WTC11 (cell line): ENCODE measurements at regions not wholly inside any gene's neighbourhood (a gene's known extent, or its start where the extent isn't known, plus 50 kb on each side); places are given as distances from the start of the nearest gene placed in this dataset.

Experiments
- ATAC-seq: fragments of 200-7000 bp; cut with Tn5 transposase; 2 replicates; pipeline ENCODE4 v1.10.0; 2021; ENCODE audit warnings: mild to moderate bottlenecking, moderate library complexity
- CTCF ChIA-PET: fragments of 300-600 bp; sonication (Branson Sonifier 250); formaldehyde crosslinking; loops from one replicate; lab custom pipeline; 2021; ENCODE audit warnings: antibody characterized with exemption; lab: Charles Lee
- POLR2A ChIA-PET: fragments of 350-600 bp; sonication (Branson Sonifier 250); formaldehyde crosslinking; loops from one replicate; lab custom pipeline; 2021; ENCODE audit warnings: antibody characterized with exemption; lab: Charles Lee
- DNase-seq: peaks from one replicate; pipeline ENCODE4 v3.0.0; 2021; ENCODE audit warnings: low spot score
- H3K27ac Mint-ChIP-seq: 2 replicates; pipeline ENCODE4 v1.8.0; 2021; ENCODE audit warnings: mixed read lengths
- H3K27me3 Mint-ChIP-seq: 2 replicates; pipeline ENCODE4 v1.8.0; 2021; ENCODE audit warnings: low read depth, mild to moderate bottlenecking, moderate library complexity, mixed read lengths
- H3K36me3 Mint-ChIP-seq: 2 replicates; pipeline ENCODE4 v1.8.0; 2021; ENCODE audit warnings: mixed read lengths
- H3K4me1 Mint-ChIP-seq: 2 replicates; pipeline ENCODE4 v1.8.0; 2022; ENCODE audit warnings: mixed read lengths
- H3K4me3 Mint-ChIP-seq: 2 replicates; pipeline ENCODE4 v1.8.0; 2021; ENCODE audit warnings: mild to moderate bottlenecking, moderate library complexity, mixed read lengths
- H3K9me3 Mint-ChIP-seq: 2 replicates; pipeline ENCODE4 v1.8.0; 2021; ENCODE audit warnings: mixed read lengths
- CREB1 ChIP-seq: sonication (generic); formaldehyde crosslinking; IDR thresholded peaks from 2 replicates; pipeline ENCODE4 v1.8.0; 2023; ENCODE audit warnings: mild to moderate bottlenecking, missing genetic modification reagents
- CREM ChIP-seq: sonication (generic); formaldehyde crosslinking; IDR thresholded peaks from 2 replicates; pipeline ENCODE4 v1.8.1; 2022; ENCODE audit warnings: mild to moderate bottlenecking, missing genetic modification reagents, moderate library complexity
- JAZF1 ChIP-seq: fragments of 250-450 bp; sonication (Bioruptor Pico); IDR thresholded peaks from 2 replicates; pipeline ENCODE4 v1.9.0; 2021; ENCODE audit warnings: moderate library complexity, mild to moderate bottlenecking, inconsistent platforms
- MXD4 ChIP-seq: fragments of 250-450 bp; sonication (Bioruptor Pico); IDR thresholded peaks from 2 replicates; pipeline ENCODE4 v1.8.0; 2021; ENCODE audit warnings: mild to moderate bottlenecking, moderate library complexity, borderline replicate concordance
- MYBL2 ChIP-seq: sonication (generic); formaldehyde crosslinking; IDR thresholded peaks from 2 replicates; pipeline ENCODE4 v1.8.1; 2023; ENCODE audit warnings: mild to moderate bottlenecking, moderate library complexity, missing genetic modification reagents
- NR1H2 ChIP-seq: sonication (generic); formaldehyde crosslinking; IDR thresholded peaks from 2 replicates; pipeline ENCODE4 v1.9.0; 2021; ENCODE audit warnings: mild to moderate bottlenecking, moderate library complexity, missing genetic modification reagents
- SMAD3 ChIP-seq: sonication (generic); formaldehyde crosslinking; IDR thresholded peaks from 2 replicates; pipeline ENCODE4 v1.8.0; 2022; ENCODE audit warnings: missing genetic modification reagents, mild to moderate bottlenecking, borderline replicate concordance
- SMAD4 ChIP-seq: sonication (generic); formaldehyde crosslinking; IDR thresholded peaks from 2 replicates; pipeline ENCODE4 v1.8.0; 2022; ENCODE audit warnings: mild to moderate bottlenecking, missing genetic modification reagents
- SP1 ChIP-seq: sonication (generic); formaldehyde crosslinking; conservative IDR thresholded peaks from 2 replicates; pipeline ENCODE4 v1.8.1; 2022; ENCODE audit warnings: missing genetic modification reagents
- TEAD1 ChIP-seq: sonication (generic); formaldehyde crosslinking; IDR thresholded peaks from 2 replicates; pipeline ENCODE4 v1.8.0; 2022; ENCODE audit warnings: mild to moderate bottlenecking, missing genetic modification reagents
- ZNF232 ChIP-seq: sonication (generic); formaldehyde crosslinking; IDR thresholded peaks from 2 replicates; pipeline ENCODE4 v1.8.0; 2022; ENCODE audit warnings: mild to moderate bottlenecking, missing genetic modification reagents
- ZNF263 ChIP-seq: sonication (generic); formaldehyde crosslinking; IDR thresholded peaks from 2 replicates; pipeline ENCODE4 v1.8.1; 2022; ENCODE audit warnings: low read depth, mild to moderate bottlenecking, moderate library complexity, missing genetic modification reagents
- ZNF396 ChIP-seq: fragments of 250-450 bp; sonication (Bioruptor Pico); IDR thresholded peaks from 2 replicates; pipeline ENCODE4 v1.8.0; 2021; ENCODE audit warnings: mild to moderate bottlenecking, moderate library complexity, borderline replicate concordance
- ZNF416 ChIP-seq: fragments of 250-450 bp; sonication (Bioruptor Pico); IDR thresholded peaks from 2 replicates; pipeline ENCODE4 v1.9.0; 2021; ENCODE audit warnings: mild to moderate bottlenecking, inconsistent platforms
- TF ChIP-seq, protein P1 (sequence below): sonication (generic); formaldehyde crosslinking; conservative IDR thresholded peaks from 2 replicates; pipeline ENCODE4 v1.8.1; 2022; ENCODE audit warnings: mild to moderate bottlenecking, missing genetic modification reagents
- TF ChIP-seq, protein P2 (sequence below): fragments of 250-450 bp; sonication (Bioruptor Pico); IDR thresholded peaks from 2 replicates; pipeline ENCODE4 v1.9.0; 2021; ENCODE audit warnings: mild to moderate bottlenecking
- TF ChIP-seq, protein P3 (sequence below): fragments of 250-450 bp; sonication (Bioruptor Pico); IDR thresholded peaks from 2 replicates; pipeline ENCODE4 v1.8.0; 2021; ENCODE audit warnings: mild to moderate bottlenecking
- TF ChIP-seq, protein P4 (sequence below): sonication (generic); formaldehyde crosslinking; conservative IDR thresholded peaks from 2 replicates; pipeline ENCODE4 v1.8.1; 2023; ENCODE audit warnings: mild to moderate bottlenecking, low read depth, missing genetic modification reagents, moderate library complexity
- TF ChIP-seq, protein P5 (sequence below): sonication (generic); formaldehyde crosslinking; IDR thresholded peaks from 2 replicates; pipeline ENCODE4 v1.8.0; 2022; ENCODE audit warnings: missing genetic modification reagents

DNA sequence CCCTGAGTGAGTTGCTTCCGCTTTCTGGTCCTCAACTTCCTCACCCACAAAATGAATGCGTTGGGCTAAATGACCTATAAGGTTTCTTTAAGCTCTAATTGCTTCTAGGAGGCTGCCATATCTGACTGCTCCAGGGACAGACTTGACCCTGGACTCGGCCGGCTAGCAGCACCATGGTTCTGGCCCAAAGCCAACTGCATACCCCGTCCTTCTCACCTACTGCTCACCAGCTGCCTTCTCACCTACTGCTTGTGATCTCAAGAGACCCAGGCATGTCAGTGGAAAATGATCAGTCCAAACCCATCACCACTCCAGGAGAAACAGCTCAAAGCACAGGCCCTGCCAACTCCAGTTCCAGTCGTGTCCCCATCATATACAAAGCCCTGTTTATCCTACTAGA lies 124.3 kb upstream of the IRX5 start:
- Mint-ChIP-seq H3K9me3 (no peaks in the 10 kb centered on the region), H3K27ac (no peak overlapping the region), H3K27me3 (no peaks in the 10 kb centered on the region), H3K36me3 (no peaks in the 10 kb centered on the region), H3K4me3 (no peak overlapping the region), H3K4me1 (peaks cover 11% of the 10 kb centered on the region)
- POLR2A ChIA-PET = no interaction called here
- ATAC-seq (no peak), DNase-seq (no peak)
- CTCF ChIA-PET = no interaction called here
- TF ChIP-seq ZNF416 (CRISPR knock-in tag) = no peak
- TF ChIP-seq SMAD3 (CRISPR knock-in tag) = no peak
- TF ChIP-seq, protein P1, sequence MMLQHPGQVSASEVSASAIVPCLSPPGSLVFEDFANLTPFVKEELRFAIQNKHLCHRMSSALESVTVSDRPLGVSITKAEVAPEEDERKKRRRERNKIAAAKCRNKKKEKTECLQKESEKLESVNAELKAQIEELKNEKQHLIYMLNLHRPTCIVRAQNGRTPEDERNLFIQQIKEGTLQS (CRISPR knock-in tag) = no peak
- no peak for TF ChIP-seq ZNF263 (CRISPR knock-in tag)
- no peak for TF ChIP-seq SMAD4 (CRISPR knock-in tag)
- TF ChIP-seq JAZF1 (CRISPR knock-in tag) = no peak
- TF ChIP-seq, protein P2, sequence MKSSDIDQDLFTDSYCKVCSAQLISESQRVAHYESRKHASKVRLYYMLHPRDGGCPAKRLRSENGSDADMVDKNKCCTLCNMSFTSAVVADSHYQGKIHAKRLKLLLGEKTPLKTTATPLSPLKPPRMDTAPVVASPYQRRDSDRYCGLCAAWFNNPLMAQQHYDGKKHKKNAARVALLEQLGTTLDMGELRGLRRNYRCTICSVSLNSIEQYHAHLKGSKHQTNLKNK = no peak
- TF ChIP-seq, protein P3, sequence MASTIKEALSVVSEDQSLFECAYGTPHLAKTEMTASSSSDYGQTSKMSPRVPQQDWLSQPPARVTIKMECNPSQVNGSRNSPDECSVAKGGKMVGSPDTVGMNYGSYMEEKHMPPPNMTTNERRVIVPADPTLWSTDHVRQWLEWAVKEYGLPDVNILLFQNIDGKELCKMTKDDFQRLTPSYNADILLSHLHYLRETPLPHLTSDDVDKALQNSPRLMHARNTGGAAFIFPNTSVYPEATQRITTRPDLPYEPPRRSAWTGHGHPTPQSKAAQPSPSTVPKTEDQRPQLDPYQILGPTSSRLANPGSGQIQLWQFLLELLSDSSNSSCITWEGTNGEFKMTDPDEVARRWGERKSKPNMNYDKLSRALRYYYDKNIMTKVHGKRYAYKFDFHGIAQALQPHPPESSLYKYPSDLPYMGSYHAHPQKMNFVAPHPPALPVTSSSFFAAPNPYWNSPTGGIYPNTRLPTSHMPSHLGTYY (CRISPR knock-in tag) = no peak
- no peak for TF ChIP-seq CREM (CRISPR knock-in tag)
- TF ChIP-seq, protein P4, sequence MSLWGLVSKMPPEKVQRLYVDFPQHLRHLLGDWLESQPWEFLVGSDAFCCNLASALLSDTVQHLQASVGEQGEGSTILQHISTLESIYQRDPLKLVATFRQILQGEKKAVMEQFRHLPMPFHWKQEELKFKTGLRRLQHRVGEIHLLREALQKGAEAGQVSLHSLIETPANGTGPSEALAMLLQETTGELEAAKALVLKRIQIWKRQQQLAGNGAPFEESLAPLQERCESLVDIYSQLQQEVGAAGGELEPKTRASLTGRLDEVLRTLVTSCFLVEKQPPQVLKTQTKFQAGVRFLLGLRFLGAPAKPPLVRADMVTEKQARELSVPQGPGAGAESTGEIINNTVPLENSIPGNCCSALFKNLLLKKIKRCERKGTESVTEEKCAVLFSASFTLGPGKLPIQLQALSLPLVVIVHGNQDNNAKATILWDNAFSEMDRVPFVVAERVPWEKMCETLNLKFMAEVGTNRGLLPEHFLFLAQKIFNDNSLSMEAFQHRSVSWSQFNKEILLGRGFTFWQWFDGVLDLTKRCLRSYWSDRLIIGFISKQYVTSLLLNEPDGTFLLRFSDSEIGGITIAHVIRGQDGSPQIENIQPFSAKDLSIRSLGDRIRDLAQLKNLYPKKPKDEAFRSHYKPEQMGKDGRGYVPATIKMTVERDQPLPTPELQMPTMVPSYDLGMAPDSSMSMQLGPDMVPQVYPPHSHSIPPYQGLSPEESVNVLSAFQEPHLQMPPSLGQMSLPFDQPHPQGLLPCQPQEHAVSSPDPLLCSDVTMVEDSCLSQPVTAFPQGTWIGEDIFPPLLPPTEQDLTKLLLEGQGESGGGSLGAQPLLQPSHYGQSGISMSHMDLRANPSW (CRISPR knock-in tag) = no peak
- TF ChIP-seq SP1 (CRISPR knock-in tag) = no peak
- TF ChIP-seq NR1H2 (CRISPR knock-in tag) = no peak
- no peak for TF ChIP-seq TEAD1 (CRISPR knock-in tag)
- no peak for TF ChIP-seq ZNF232 (CRISPR knock-in tag)

DNA sequence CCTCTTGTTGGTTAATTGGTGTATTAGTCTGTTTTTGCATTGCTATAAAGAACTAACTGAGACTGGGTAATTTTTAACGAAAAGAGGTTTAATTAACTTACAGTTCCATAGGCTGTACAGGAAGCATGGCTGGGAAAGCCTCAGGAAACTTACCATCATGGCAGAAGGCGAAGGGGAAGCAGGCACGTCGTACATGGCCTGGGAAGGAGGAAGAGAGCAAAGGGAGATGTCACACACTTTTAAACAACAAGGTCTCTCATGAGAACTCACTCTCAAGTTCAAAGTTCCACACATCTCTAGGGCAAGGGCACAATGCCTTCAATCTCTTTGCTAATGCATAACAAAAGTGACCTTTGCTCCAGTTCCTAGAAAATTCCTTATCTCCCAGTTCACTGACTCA lies 125.0 kb upstream of the IRX5 start:
- H3K4me3 Mint-ChIP-seq = no peak overlapping the region
- H3K27ac Mint-ChIP-seq = no peak overlapping the region
- H3K27me3 Mint-ChIP-seq = no peaks in the 10 kb centered on the region
- no peaks in the 10 kb centered on the region for H3K9me3 Mint-ChIP-seq
- TF ChIP-seq, protein P5, sequence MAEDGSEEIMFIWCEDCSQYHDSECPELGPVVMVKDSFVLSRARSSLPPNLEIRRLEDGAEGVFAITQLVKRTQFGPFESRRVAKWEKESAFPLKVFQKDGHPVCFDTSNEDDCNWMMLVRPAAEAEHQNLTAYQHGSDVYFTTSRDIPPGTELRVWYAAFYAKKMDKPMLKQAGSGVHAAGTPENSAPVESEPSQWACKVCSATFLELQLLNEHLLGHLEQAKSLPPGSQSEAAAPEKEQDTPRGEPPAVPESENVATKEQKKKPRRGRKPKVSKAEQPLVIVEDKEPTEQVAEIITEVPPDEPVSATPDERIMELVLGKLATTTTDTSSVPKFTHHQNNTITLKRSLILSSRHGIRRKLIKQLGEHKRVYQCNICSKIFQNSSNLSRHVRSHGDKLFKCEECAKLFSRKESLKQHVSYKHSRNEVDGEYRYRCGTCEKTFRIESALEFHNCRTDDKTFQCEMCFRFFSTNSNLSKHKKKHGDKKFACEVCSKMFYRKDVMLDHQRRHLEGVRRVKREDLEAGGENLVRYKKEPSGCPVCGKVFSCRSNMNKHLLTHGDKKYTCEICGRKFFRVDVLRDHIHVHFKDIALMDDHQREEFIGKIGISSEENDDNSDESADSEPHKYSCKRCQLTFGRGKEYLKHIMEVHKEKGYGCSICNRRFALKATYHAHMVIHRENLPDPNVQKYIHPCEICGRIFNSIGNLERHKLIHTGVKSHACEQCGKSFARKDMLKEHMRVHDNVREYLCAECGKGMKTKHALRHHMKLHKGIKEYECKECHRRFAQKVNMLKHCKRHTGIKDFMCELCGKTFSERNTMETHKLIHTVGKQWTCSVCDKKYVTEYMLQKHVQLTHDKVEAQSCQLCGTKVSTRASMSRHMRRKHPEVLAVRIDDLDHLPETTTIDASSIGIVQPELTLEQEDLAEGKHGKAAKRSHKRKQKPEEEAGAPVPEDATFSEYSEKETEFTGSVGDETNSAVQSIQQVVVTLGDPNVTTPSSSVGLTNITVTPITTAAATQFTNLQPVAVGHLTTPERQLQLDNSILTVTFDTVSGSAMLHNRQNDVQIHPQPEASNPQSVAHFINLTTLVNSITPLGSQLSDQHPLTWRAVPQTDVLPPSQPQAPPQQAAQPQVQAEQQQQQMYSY (CRISPR knock-in tag) = no peak
- TF ChIP-seq ZNF396 = no peak
- no peak for TF ChIP-seq MYBL2 (CRISPR knock-in tag)
- TF ChIP-seq ZNF232 (CRISPR knock-in tag) = no peak
- no peak for TF ChIP-seq CREB1 (CRISPR knock-in tag)
- no peak for TF ChIP-seq MXD4
- peaks cover 11% of the 10 kb centered on the region for H3K4me1 Mint-ChIP-seq
- no peaks in the 10 kb centered on the region for H3K36me3 Mint-ChIP-seq
- no peak for DNase-seq
- ATAC-seq = no peak
- POLR2A ChIA-PET = no interaction called here
- CTCF ChIA-PET = no interaction called here
